ENCODE measurements at regions not wholly inside any gene's neighbourhood (a gene's known extent, or its start where the extent isn't known, plus 50 kb on each side); places are given as distances from the start of the nearest gene placed in this dataset.

- TF ChIP-seq CTCF (CRISPR knock-in tag; IDR thresholded peaks at IDR 0.05) (no peak), MTF2 (CRISPR knock-in tag; IDR thresholded peaks at IDR 0.05; ENCODE audit: borderline replicate concordance) (no peak), ZNF331 (CRISPR knock-in tag; IDR thresholded peaks at IDR 0.05) (no peak), ZNF577 (CRISPR knock-in tag; IDR thresholded peaks at IDR 0.05; ENCODE audit: borderline replicate concordance, low read depth) (no peak), REST (IDR thresholded peaks at IDR 0.05; ENCODE audit: borderline replicate concordance in 1 of 2, low read depth in 1 of 2, low read length in 2 of 2) (no peak)
Measured at GRCh38 chr1:185500001-185500626, 183.1 kb upstream of the IVNS1ABP start.
